Gastrocnemius medialis (tissue), 4 donors: ENCODE measurements at regions not wholly inside any gene's neighbourhood (a gene's known extent, or its start where the extent isn't known, plus 50 kb on each side); places are given as distances from the start of the nearest gene placed in this dataset.

ENCODE experiments used
- POLR2A ChIP-seq, 2 donors: fragments of 450-650 bp; IDR thresholded peaks; one replicate each; pipeline ENCODE4 v1.6.1; 2017; ENCODE audit warnings: antibody characterized with exemption in 2 of 2, mild to moderate bottlenecking in 2 of 2, moderate library complexity in 2 of 2
- TF ChIP-seq, protein P1 (sequence below), 5 experiments: fragments of 450-650 bp in 3 of 5; fragments of 200-600 bp in 2 of 5; sonication (generic) in 2 of 5; IDR thresholded peaks in 4 of 5; conservative IDR thresholded peaks in 1 of 5; 1 replicate in 4 of 5; 2 replicates in 1 of 5; pipeline ENCODE4 v1.5.1; 2016 to 2019; ENCODE audit warnings: antibody characterized with exemption in 5 of 5, mild to moderate bottlenecking in 3 of 5, moderate library complexity in 3 of 5

GRCh38 chr6:148212366-148212765 lies 130.3 kb upstream of the SASH1 start:
- TF ChIP-seq, protein P1, sequence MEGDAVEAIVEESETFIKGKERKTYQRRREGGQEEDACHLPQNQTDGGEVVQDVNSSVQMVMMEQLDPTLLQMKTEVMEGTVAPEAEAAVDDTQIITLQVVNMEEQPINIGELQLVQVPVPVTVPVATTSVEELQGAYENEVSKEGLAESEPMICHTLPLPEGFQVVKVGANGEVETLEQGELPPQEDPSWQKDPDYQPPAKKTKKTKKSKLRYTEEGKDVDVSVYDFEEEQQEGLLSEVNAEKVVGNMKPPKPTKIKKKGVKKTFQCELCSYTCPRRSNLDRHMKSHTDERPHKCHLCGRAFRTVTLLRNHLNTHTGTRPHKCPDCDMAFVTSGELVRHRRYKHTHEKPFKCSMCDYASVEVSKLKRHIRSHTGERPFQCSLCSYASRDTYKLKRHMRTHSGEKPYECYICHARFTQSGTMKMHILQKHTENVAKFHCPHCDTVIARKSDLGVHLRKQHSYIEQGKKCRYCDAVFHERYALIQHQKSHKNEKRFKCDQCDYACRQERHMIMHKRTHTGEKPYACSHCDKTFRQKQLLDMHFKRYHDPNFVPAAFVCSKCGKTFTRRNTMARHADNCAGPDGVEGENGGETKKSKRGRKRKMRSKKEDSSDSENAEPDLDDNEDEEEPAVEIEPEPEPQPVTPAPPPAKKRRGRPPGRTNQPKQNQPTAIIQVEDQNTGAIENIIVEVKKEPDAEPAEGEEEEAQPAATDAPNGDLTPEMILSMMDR (IDR thresholded peaks at IDR 0.05 in 4 of 5, conservative IDR thresholded peaks at IDR 0.05 in 1 of 5) = no peak
- no peak for TF ChIP-seq POLR2A (IDR thresholded peaks at IDR 0.05)
